IMR-90 (cell line): ENCODE measurements at regions not wholly inside any gene's neighbourhood (a gene's known extent, or its start where the extent isn't known, plus 50 kb on each side); places are given as distances from the start of the nearest gene placed in this dataset.

ENCODE experiments used
- ATAC-seq: fragments of 200-7000 bp; cut with Tn5 transposase; 2 replicates; pipeline ENCODE4 v1.9.1; 2020; ENCODE audit warnings: low read depth, mild to moderate bottlenecking, moderate library complexity
- BruUV-seq: library from RNA; stranded (reverse); fragments of 400-500 nt; replicated peaks from 2 replicates; lab custom pipeline; 2021; lab: Mats Ljungman, UMichigan
- CTCF ChIA-PET: fragments of 300-600 bp; formaldehyde crosslinking; extraction: SDS; loops from one replicate; lab custom pipeline; 2021; ENCODE audit warnings: antibody characterized with exemption; lab: Yijun Ruan, JAX
- POLR2A ChIA-PET: fragments of 300-600 bp; sonication (Branson Sonifier 250); formaldehyde crosslinking; loops from one replicate; lab custom pipeline; 2022; ENCODE audit warnings: antibody characterized with exemption; ENCODE audit not compliant: unreplicated experiment; lab: Charles Lee
- DNase-seq: peaks from one replicate; pipeline ENCODE4 v3.0.0; 2013
- H2AFZ ChIP-seq: replicated peaks from 2 replicates; pipeline ENCODE3; 2013; ENCODE audit warnings: low read length, mild to moderate bottlenecking; ENCODE audit not compliant: poor library complexity
- H2AK5ac ChIP-seq: 2 replicates; pipeline ENCODE4 v1.6.1; 2013; ENCODE audit warnings: low read depth, low read length, inconsistent platforms
- H2AK9ac ChIP-seq: replicated peaks from 2 replicates; pipeline ENCODE3; 2013; ENCODE audit warnings: mild to moderate bottlenecking, low read depth, low read length, moderate library complexity; ENCODE audit not compliant: poor library complexity
- H2BK120ac ChIP-seq: 2 replicates; pipeline ENCODE4 v1.6.1; 2013; ENCODE audit warnings: low read depth, low read length, inconsistent platforms
- H2BK15ac ChIP-seq: 3 replicates; pipeline ENCODE4 v1.6.1; 2013; ENCODE audit warnings: low read depth, low read length, inconsistent platforms
- H2BK20ac ChIP-seq: 2 replicates; pipeline ENCODE4 v1.6.1; 2013; ENCODE audit warnings: low read depth, mild to moderate bottlenecking, inconsistent platforms, low read length, moderate library complexity
- H2BK5ac ChIP-seq: 2 replicates; pipeline ENCODE4 v1.6.1; 2013; ENCODE audit warnings: mild to moderate bottlenecking, low read depth, low read length, inconsistent platforms; ENCODE audit not compliant: poor library complexity, severe bottlenecking
- H3K14ac ChIP-seq: replicated peaks from 2 replicates; pipeline ENCODE4 v1.6.1; 2013; ENCODE audit warnings: low read depth, low read length, inconsistent platforms
- H3K18ac ChIP-seq: 2 replicates; pipeline ENCODE4 v1.6.1; 2013; ENCODE audit warnings: low read depth, low read length, control low read depth
- H3K23ac ChIP-seq: 2 replicates; pipeline ENCODE4 v1.6.1; 2013; ENCODE audit warnings: low read depth, low read length, inconsistent platforms
- H3K27ac ChIP-seq: 2 replicates; pipeline ENCODE4 v1.5.1; 2013; ENCODE audit warnings: mild to moderate bottlenecking, control low read depth, low read length; ENCODE audit not compliant: insufficient read depth
- H3K27me3 ChIP-seq: 2 replicates; pipeline ENCODE4 v1.6.1; 2013; ENCODE audit warnings: low read length; ENCODE audit not compliant: control insufficient read depth, insufficient read depth
- H3K36me3 ChIP-seq: 2 replicates; pipeline ENCODE4 v1.6.1; 2013; ENCODE audit warnings: low read length, mixed read lengths; ENCODE audit not compliant: control insufficient read depth, insufficient read depth
- H3K4ac ChIP-seq: 2 replicates; pipeline ENCODE4 v1.6.1; 2013; ENCODE audit warnings: low read depth, low read length, inconsistent platforms
- H3K4me1 ChIP-seq: 2 replicates; pipeline ENCODE4 v1.6.1; 2013; ENCODE audit warnings: low read length, mixed read lengths; ENCODE audit not compliant: control insufficient read depth, insufficient read depth
- H3K4me2 ChIP-seq: 2 replicates; pipeline ENCODE4 v1.6.1; 2013; ENCODE audit warnings: low read depth, mild to moderate bottlenecking, control low read depth, low read length, moderate library complexity
- H3K4me3 ChIP-seq: 2 replicates; pipeline ENCODE4 v1.5.1; 2013; ENCODE audit warnings: low read depth, mild to moderate bottlenecking, control low read depth, low read length, moderate library complexity; ENCODE audit not compliant: insufficient read depth
- H3K56ac ChIP-seq: 2 replicates; pipeline ENCODE4 v1.6.1; 2013; ENCODE audit warnings: low read length, inconsistent platforms; ENCODE audit not compliant: insufficient read depth; ENCODE audit errors: extremely low read depth
- H3K79me1 ChIP-seq, 2 experiments: 2 replicates each; pipeline ENCODE4 v1.6.1; 2013; ENCODE audit warnings: low read length in 2 of 2, inconsistent platforms in 1 of 2, low read depth in 1 of 2
- H3K9ac ChIP-seq: 2 replicates; pipeline ENCODE4 v1.6.1; 2013; ENCODE audit warnings: low read depth, low read length, control low read depth
- H3K9me1 ChIP-seq: 2 replicates; pipeline ENCODE4 v1.6.1; 2013; ENCODE audit warnings: low read length, inconsistent platforms; ENCODE audit not compliant: insufficient read depth
- H3K9me3 ChIP-seq: 2 replicates; pipeline ENCODE4 v1.6.1; 2013; ENCODE audit warnings: low read length; ENCODE audit not compliant: control insufficient read depth, insufficient read depth
- H4K20me1 ChIP-seq: 2 replicates; pipeline ENCODE4 v1.6.1; 2013; ENCODE audit warnings: low read length, inconsistent platforms; ENCODE audit not compliant: insufficient read depth
- H4K5ac ChIP-seq: 2 replicates; pipeline ENCODE4 v1.6.1; 2013; ENCODE audit warnings: mild to moderate bottlenecking, low read depth, low read length, control low read depth
- H4K8ac ChIP-seq, 2 experiments: 2 replicates each; pipeline ENCODE4 v1.6.1; 2013; ENCODE audit warnings: low read depth in 2 of 2, low read length in 2 of 2, control low read depth in 1 of 2, inconsistent platforms in 1 of 2
- H4K91ac ChIP-seq: 2 replicates; pipeline ENCODE4 v1.6.1; 2013; ENCODE audit warnings: low read depth, low read length, inconsistent platforms; ENCODE audit not compliant: insufficient read depth
- BHLHE40 ChIP-seq: fragments of 150-350 bp; IDR thresholded peaks from 2 replicates; pipeline ENCODE4 v1.6.1; 2016; ENCODE audit warnings: mild to moderate bottlenecking, low read depth, low read length
- CEBPB ChIP-seq: IDR thresholded peaks from 2 replicates; pipeline ENCODE4 v1.6.1; 2012; ENCODE audit warnings: low read depth, low read length, improper control_type of control experiment
- CHD1 ChIP-seq: IDR thresholded peaks from 2 replicates; pipeline ENCODE4 v1.6.1; 2012; ENCODE audit warnings: low read depth, low read length, improper control_type of control experiment
- CTCF ChIP-seq: conservative IDR thresholded peaks from 2 replicates; pipeline ENCODE4 v1.5.1; 2012; ENCODE audit warnings: mild to moderate bottlenecking, low read depth, low read length, improper control_type of control experiment
- FOS ChIP-seq: fragments of 150-350 bp; IDR thresholded peaks from 2 replicates; pipeline ENCODE4 v1.6.1; 2016; ENCODE audit warnings: low read depth, low read length
- MAFK ChIP-seq: IDR thresholded peaks from 2 replicates; pipeline ENCODE4 v1.6.1; 2012; ENCODE audit warnings: low read depth, low read length, improper control_type of control experiment
- MAZ ChIP-seq: IDR thresholded peaks from 2 replicates; pipeline ENCODE4 v1.6.1; 2012; ENCODE audit warnings: low read depth, mild to moderate bottlenecking, low read length, improper control_type of control experiment, moderate library complexity, borderline replicate concordance
- MXI1 ChIP-seq: IDR thresholded peaks from 2 replicates; pipeline ENCODE4 v1.6.1; 2012; ENCODE audit warnings: low read depth, mild to moderate bottlenecking, low read length, moderate library complexity, borderline replicate concordance
- POLR2A ChIP-seq: IDR thresholded peaks from 2 replicates; pipeline ENCODE4 v1.6.1; 2012; ENCODE audit warnings: mild to moderate bottlenecking, low read depth, low read length
- RAD21 ChIP-seq: IDR thresholded peaks from 2 replicates; pipeline ENCODE4 v1.6.1; 2012; ENCODE audit warnings: low read length, improper control_type of control experiment
- RFX5 ChIP-seq: IDR thresholded peaks from 2 replicates; pipeline ENCODE4 v1.8.0; 2012; ENCODE audit warnings: low read depth, mild to moderate bottlenecking, low read length, moderate library complexity
- SMC3 ChIP-seq: fragments of 150-350 bp; IDR thresholded peaks from 2 replicates; pipeline ENCODE4 v1.6.1; 2016; ENCODE audit warnings: low read depth, mild to moderate bottlenecking, antibody characterized with exemption, low read length, moderate library complexity
- USF2 ChIP-seq: fragments of 150-350 bp; IDR thresholded peaks from 2 replicates; pipeline ENCODE4 v1.6.1; 2017; ENCODE audit warnings: mild to moderate bottlenecking, antibody characterized with exemption, low read length, low read depth
- WGBS, 2 experiments: methylation state at CpG; one replicate each; pipeline versions ENCODE4 v1.1.5 to v1.1.7; 2013; ENCODE audit warnings: missing lambda C conversion rate in 2 of 2; ENCODE audit not compliant: insufficient read length in 1 of 2; ENCODE audit errors: extremely low coverage in 2 of 2; 5-methylcytosine and 5-hydroxymethylcytosine counted together
- dilution Hi-C: fragments of 300-500 bp; cut with HindIII; formaldehyde crosslinking; loops from one replicate; pipeline ENCODE4 v1.14.3; 2018; ENCODE audit warnings: low sequenced_read_pairs; ENCODE audit not compliant: unreplicated experiment
- in situ Hi-C: fragments of 300-500 bp; cut with MboI; formaldehyde crosslinking; loops from 3 replicates; pipeline ENCODE4 v1.14.3; 2019; ENCODE audit warnings: low sequenced_read_pairs, inconsistent platforms, mixed read lengths
- intact Hi-C: fragments of 100-400 bp; cut with micrococcal nuclease; formaldehyde crosslinking; loops from 2 replicates; pipeline ENCODE4 v1.10.0; 2022
- TF ChIP-seq, protein P1 (sequence below): fragments of 150-350 bp; IDR thresholded peaks from 2 replicates; pipeline ENCODE4 v1.6.1; 2016; ENCODE audit warnings: low read depth, mild to moderate bottlenecking, low read length, moderate library complexity, borderline replicate concordance

DNA sequence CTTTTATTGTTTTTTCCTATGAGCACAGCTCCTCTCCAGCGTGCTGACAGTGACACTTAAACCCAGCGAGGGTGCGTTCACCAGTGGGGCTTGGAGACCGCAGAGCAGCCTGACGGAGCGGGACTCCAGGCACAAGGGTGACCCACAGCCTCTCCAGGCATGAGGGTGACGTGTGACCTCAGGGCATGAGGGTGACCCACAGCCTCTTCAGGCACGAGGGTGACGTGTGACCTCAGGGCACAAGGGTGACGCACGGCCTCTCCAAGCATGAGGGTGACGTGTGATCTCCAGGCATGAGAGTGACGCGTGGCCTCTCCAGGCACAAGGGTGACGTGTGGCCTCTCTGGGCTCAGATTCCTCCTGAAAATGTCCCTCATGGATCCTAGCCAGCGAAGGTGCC is 164.3 kb upstream of the TCERG1L start:
- no peaks in the 10 kb centered on the region for H3K36me3 ChIP-seq
- H3K23ac ChIP-seq = no peak overlapping the region
- H2AK5ac ChIP-seq = no peak overlapping the region
- ATAC-seq (no peak), DNase-seq (no peak)
- H4K5ac ChIP-seq = no peak overlapping the region
- CTCF ChIA-PET = no interaction called here
- H4K91ac ChIP-seq = no peak overlapping the region
- H3K4me2 ChIP-seq = no peak overlapping the region
- no peak overlapping the region for H2BK15ac ChIP-seq
- intact Hi-C loops (no loop called here), dilution Hi-C loops (no loop called here), in situ Hi-C loops (no loop called here)
- no TSS peak for BruUV-seq
- H3K79me1 ChIP-seq = no peaks in the 10 kb centered on the region
- H3K56ac ChIP-seq = no peak overlapping the region
- WGBS, 2 experiments = 83% methylated on average over 10 of the region's 16 CpGs; no CpG with 5 or more reads in 1 of the 2 experiments
- no peaks in the 10 kb centered on the region for H3K4me1 ChIP-seq
- no peak overlapping the region for H2BK20ac ChIP-seq
- no peak overlapping the region for H3K14ac ChIP-seq
- no peak for TF ChIP-seq BHLHE40
- TF ChIP-seq SMC3 = no peak
- no peak for TF ChIP-seq POLR2A
- no peak for TF ChIP-seq CHD1
- TF ChIP-seq RFX5 = no peak
- TF ChIP-seq, protein P1, sequence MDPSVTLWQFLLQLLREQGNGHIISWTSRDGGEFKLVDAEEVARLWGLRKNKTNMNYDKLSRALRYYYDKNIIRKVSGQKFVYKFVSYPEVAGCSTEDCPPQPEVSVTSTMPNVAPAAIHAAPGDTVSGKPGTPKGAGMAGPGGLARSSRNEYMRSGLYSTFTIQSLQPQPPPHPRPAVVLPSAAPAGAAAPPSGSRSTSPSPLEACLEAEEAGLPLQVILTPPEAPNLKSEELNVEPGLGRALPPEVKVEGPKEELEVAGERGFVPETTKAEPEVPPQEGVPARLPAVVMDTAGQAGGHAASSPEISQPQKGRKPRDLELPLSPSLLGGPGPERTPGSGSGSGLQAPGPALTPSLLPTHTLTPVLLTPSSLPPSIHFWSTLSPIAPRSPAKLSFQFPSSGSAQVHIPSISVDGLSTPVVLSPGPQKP = no peak
- TF ChIP-seq FOS = no peak
- TF ChIP-seq CEBPB = no peak
- TF ChIP-seq MAFK = no peak
- TF ChIP-seq RAD21 = no peak
- no peak for TF ChIP-seq MAZ
- no peak for TF ChIP-seq USF2
- TF ChIP-seq CTCF = no peak
- TF ChIP-seq MXI1 = no peak
- no peak overlapping the region for H3K4ac ChIP-seq
- H3K27ac ChIP-seq = no peak overlapping the region
- no peaks in the 10 kb centered on the region for H4K20me1 ChIP-seq
- H3K9ac ChIP-seq = no peak overlapping the region
- POLR2A ChIA-PET = no interaction called here
- no peaks in the 10 kb centered on the region for H3K27me3 ChIP-seq
- H2AK9ac ChIP-seq = no peak overlapping the region
- peaks cover 55% of the 10 kb centered on the region for H3K9me3 ChIP-seq
- H3K18ac ChIP-seq = no peak overlapping the region
- H2AFZ ChIP-seq = no peak overlapping the region
- no peak overlapping the region for H2BK120ac ChIP-seq
- H2BK5ac ChIP-seq = no peak overlapping the region
- H3K4me3 ChIP-seq = no peak overlapping the region
- no peaks in the 10 kb centered on the region for H3K9me1 ChIP-seq
- H4K8ac ChIP-seq = no peak overlapping the region
